ENCODE measurements at regions not wholly inside any gene's neighbourhood (a gene's known extent, or its start where the extent isn't known, plus 50 kb on each side); places are given as distances from the start of the nearest gene placed in this dataset.

- TF ChIP-seq CTCF (IDR thresholded peaks at IDR 0.05), result no peak
- no peak for TF ChIP-seq POLR2A (IDR thresholded peaks at IDR 0.05)
- no peak for TF ChIP-seq POLR2AphosphoS5 (IDR thresholded peaks at IDR 0.05)
Observed at GRCh38 chr4:115365185-115365584, 251.8 kb upstream of the NDST4 start.
